Neural progenitor cell (in vitro differentiated cells): ENCODE measurements at regions not wholly inside any gene's neighbourhood (a gene's known extent, or its start where the extent isn't known, plus 50 kb on each side); places are given as distances from the start of the nearest gene placed in this dataset.

Experiments used
- EZH2 ChIP-seq: fragments of 200-600 bp; sonication (generic); IDR thresholded peaks from 2 replicates; pipeline ENCODE4 v1.6.1; 2017; ENCODE audit warnings: antibody characterized with exemption, mild to moderate bottlenecking, moderate library complexity
- EZH2phosphoT487 ChIP-seq: fragments of 200-600 bp; sonication (generic); IDR thresholded peaks from 2 replicates; pipeline ENCODE4 v1.6.1; 2017; ENCODE audit warnings: antibody characterized with exemption
- TF ChIP-seq, protein P1 (sequence below): fragments of 200-600 bp; sonication (generic); IDR thresholded peaks from 2 replicates; pipeline ENCODE4 v1.5.1; 2017; ENCODE audit warnings: antibody characterized with exemption, mild to moderate bottlenecking

DNA sequence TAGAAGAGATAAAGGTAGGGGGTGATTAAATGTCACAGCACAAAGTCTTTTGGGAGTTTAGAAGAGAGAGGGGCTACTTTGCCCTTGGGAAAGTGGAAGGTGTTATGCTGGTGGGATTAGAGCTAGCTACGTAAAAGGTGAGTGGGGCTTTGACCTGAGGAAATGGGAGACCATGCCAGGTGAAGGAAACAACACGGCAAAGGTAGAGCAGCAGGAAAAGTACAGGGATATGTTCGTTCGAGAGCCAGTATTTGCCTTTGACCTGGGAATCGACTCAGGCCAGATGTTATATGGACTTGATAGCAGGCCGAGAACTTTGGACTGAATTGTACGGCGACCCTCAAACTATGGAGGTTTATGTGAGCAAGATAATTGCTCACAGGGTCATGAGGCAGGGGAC lies 55.7 kb upstream of the ACKR3 start:
- TF ChIP-seq, protein P1, sequence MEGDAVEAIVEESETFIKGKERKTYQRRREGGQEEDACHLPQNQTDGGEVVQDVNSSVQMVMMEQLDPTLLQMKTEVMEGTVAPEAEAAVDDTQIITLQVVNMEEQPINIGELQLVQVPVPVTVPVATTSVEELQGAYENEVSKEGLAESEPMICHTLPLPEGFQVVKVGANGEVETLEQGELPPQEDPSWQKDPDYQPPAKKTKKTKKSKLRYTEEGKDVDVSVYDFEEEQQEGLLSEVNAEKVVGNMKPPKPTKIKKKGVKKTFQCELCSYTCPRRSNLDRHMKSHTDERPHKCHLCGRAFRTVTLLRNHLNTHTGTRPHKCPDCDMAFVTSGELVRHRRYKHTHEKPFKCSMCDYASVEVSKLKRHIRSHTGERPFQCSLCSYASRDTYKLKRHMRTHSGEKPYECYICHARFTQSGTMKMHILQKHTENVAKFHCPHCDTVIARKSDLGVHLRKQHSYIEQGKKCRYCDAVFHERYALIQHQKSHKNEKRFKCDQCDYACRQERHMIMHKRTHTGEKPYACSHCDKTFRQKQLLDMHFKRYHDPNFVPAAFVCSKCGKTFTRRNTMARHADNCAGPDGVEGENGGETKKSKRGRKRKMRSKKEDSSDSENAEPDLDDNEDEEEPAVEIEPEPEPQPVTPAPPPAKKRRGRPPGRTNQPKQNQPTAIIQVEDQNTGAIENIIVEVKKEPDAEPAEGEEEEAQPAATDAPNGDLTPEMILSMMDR, result no peak
- TF ChIP-seq EZH2 (no peak), EZH2phosphoT487 (no peak)
